HG03103 (cell line): ENCODE measurements at regions not wholly inside any gene's neighbourhood (a gene's known extent, or its start where the extent isn't known, plus 50 kb on each side); places are given as distances from the start of the nearest gene placed in this dataset.

ENCODE experiments used
- ATAC-seq: cut with Tn5 transposase; IDR thresholded peaks from one replicate; pipeline ENCODE4 v1.9.1; 2021; ENCODE audit warnings: low read depth; ENCODE audit not compliant: unreplicated experiment

DNA sequence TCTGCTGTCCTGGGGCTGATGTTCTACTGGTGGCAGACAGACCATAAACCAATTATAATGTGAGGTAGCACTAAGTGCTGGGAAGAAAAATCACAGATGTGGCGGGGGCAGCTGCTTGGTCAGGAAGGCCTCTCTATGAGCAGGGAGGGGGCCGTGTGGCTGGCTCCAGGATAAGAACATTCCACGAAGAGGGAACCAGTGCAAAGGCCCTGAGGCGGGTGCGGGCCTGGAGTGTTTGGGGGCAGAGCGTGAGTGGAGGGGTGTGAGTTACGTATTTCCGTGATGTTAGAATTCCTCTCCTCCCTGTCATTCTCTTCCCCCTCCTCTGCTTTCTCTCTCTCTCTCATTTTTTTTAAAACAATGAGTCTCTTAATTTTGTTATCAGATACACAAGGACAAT lies 67.2 kb downstream of the CEBPB start:
- no peak for ATAC-seq

DNA sequence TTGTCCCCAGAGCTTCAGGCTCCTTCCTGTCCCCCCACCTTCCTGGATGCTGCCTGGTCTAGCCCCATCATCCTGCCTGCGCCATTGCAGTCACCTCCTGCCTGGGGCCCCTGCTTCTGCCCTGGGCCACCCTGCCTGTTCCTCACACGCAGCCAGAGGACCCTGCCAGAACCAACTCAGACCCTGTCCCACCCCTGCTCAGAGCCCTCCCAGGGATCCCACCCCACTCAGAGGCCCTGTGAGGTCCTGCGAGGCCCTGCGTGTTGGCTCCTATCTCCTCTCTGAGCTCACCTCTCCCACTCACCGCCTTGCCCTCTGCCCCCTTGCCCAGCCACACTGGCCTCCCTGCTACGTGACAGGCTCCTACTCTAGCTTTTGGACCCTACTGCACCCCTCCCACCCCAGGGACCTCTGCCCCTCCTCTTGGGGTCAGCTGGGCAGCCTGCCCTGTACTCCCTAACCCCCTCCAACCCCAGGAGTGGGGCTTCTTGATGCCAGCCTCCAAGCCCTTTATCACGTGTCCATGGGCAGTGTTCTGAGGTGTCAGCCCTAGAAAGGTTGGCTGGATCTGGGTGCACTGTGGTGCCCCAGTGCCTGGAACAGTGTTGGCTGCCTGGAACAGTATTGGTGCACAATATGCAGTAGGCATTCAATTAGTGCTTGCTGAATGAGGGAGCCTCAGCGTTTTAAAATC lies 68.3 kb downstream of the CEBPB start:
- no peak for ATAC-seq

DNA sequence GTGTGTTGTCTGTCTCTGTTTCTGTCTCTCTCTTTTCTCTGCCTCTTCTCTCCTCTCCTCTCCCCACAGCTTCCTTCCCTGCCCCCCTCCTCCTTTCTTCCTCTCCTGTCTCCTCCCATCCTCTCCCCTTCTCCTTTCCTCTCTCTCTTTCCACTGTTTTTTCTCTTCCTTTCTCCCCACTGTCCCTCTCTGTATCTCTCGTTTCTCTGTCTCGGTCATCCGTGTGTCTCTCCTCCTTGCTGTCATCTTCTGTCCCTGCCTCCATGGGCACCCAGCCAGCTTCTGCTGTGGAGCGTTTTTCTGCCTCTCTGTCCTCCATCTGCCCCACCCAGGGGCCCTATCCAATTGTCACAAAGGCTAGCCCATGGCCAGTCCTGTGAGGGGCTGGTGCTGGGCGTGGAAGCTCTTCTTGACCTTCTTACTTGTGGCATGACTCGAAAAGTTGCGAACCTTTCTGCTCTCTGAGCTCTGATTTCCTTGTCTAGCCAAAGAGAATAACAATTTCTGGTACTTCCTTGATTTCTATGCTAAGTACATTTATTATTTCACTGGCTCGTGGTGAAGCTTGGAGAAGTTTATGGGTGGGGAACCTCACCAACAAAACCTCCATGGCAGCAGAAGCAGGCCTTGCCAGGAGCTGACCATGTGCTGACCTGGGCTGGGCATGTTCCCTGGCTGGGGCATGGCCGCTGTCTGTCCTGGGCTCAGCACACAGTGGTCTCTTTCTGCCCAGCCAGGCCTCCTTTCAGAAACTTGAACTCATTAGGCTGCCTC lies 69.3 kb downstream of the CEBPB start:
- no peak for ATAC-seq

DNA sequence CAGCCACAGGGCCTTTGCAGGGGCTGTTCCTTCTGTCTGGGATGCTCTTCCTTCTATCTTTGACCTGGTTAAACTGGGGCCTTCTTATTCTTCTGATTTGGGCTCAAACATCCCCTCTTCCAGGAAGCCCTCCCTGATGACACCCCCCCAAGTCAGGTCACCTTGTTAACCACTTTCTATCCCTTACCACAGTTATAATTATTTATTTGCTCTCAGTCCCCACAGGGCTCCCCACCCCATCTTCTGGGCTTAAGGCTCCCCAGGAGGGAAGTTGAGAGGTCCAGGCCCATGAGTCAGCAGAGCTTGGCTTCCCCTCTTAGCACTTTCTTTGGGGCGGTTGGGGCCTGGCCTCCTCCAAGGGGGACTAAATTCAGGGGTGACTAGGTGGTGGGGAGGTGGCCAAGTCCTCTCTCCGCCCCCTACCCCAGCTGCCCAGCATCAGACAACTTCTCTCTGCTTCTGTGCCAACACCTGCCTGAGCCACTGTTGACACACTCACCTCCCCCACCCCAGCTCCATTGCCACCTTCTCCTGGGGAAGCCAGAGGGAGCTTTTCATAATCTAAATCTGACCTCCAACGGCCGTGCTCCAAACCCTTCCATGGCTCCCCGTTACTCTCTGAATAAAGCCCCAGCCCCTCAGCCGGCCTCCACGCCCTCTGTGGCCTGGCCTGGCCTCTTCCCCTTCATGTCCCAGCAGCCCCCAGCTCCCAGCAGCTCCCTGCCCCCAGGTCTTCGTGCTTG lies 70.0 kb downstream of the CEBPB start:
- no peak for ATAC-seq

DNA sequence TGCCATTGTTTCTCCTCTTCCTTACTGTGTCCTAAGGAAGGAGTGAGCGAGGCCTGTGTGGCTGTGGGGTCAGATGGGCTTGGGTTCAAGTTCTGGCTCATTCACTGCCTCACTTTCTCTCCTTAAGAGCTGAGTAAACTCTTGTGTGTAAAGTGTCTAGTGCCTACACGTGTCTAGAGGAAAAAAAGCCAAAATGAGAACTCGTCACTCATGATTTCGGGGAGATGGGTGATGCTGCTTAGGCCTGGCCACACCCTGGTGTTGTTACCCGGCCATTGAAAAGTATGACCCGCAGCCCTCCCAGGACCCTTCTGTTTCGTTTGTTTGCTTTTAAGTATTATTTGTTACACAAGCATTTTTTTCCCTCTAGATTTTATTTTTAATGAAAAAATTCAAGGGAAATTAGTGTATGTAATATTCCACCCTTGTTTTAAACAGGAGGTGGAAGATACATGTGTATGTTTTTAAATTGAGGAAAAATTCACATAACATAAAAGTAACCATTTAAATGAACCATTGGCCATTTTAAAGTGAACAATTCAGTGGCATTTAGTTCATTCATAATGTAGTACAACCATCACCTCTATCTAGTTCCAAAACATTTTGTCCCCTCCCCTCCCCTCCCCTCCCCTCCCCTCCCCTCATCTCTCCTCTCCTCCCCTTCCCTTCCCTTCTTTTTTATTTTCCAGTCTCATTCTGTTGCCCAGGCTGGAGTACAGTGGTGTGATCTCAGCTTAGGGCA lies 71.0 kb downstream of the CEBPB start:
- ATAC-seq = no peak

DNA sequence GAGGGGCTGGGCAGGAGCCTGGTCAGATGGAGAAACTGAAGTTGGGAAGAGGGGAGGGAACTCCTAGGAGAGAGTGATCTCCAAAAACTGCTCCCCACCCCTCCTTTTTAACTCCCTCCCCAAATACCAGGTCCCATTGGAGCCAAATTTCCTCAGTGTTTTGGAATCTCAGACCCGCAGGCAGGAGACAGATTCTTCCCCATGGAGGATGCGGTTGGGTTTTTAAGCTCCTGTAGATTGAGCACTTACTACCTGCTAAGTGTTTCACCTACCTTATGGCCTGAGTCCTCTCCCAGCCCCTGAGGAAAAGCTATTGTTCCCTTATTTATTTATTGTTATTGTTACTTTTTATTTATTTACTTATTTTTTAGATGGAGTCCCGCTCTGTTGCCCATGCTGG lies 73.2 kb downstream of the CEBPB start:
- no peak for ATAC-seq

DNA sequence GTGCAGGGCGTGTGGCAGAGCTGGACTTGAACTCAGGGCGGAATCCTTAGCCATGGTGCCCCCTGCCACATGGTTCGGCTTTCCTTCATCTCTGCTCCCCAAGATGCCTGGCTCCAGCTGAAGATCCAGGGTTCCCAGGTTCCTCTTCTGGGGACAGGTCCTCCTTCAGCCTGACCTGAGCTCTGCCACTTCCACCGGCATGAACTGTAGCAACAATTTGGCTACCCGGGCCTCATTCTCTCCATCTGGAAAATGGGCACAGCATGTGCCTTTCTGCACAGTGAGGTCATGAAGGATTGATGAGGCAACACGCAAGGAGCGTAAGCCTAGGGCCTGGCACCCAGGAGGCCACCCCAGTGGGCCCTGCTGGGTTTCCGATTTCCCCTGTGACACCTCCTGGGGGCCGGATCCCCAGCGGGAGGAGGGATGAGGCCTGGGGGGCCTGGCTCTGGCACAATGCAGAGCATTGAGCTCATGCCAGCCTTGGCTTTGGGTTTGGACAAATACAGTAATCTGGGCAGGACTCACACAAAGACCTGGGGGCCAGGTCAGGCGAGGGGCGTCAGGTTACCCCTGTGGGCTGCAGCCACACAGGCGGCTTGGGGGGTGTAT lies 74.0 kb downstream of the CEBPB start:
- ATAC-seq = no peak

DNA sequence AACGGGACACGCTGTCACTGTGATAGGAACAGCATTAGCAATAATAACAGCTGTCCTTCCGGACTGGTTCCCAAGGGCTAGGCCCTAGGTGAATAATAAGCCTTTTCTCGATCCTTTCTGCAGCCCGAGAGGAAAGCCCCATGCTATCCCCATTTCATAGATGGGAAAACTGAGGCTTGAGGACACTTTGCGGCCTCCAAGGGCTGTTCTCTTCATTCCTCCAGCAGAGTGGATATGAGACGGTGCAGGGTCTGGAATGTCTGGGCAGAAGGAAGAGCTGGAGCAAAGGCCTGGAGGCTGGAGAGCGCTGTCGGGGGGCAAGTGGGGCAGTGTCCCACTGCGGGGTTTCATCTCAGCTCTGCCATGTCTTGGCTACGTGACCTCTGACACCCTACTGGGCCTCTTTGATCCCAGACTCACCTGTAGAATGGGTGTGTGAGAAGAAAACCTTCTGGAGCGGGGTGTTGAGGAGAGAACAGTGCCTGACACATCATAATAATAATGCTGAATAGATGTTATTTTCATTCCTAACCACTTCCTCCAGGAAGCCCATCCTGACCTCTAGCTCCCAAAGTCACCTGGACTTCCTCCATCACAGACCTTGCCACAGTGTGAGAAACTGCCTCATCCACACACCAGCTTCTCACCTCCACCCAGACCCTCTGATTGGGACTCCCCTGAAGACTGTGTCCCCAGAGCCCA lies 74.8 kb downstream of the CEBPB start:
- no peak for ATAC-seq

DNA sequence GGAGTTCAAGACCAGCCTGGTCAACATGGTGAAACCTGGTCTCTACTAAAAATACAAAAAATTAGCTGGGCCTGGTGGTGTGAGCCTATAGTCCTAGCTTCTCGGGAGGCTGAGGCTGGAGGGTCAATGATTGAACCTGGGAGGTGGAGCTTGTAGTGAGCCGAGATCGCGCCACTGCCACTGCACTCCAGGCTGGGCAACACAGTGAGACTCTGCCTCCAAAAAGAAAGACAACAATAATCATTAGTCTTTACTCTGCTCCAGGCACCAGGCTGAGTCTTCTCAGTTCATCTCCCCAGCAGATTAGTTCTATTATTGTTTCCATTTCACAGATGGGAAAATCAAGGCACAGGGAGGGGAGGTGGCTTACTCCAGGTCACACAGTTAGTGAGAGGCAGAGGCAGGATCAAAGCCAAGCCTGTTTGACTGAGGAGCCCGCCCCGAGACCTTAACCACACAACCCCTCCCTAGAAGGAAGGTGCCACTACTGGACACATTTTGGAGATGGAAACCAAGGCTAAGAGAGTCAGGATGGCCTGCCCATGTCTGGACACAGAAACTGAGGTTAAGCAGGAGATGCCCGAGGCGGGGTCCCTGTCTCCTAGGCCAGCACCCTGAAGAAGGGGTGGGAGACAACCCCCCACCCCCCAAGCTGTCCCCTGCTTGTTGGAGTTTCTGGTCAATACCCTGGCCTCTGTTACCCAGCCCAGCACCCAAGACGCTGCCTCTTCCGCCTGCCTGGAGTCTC lies 75.8 kb downstream of the CEBPB start:
- no peak for ATAC-seq

DNA sequence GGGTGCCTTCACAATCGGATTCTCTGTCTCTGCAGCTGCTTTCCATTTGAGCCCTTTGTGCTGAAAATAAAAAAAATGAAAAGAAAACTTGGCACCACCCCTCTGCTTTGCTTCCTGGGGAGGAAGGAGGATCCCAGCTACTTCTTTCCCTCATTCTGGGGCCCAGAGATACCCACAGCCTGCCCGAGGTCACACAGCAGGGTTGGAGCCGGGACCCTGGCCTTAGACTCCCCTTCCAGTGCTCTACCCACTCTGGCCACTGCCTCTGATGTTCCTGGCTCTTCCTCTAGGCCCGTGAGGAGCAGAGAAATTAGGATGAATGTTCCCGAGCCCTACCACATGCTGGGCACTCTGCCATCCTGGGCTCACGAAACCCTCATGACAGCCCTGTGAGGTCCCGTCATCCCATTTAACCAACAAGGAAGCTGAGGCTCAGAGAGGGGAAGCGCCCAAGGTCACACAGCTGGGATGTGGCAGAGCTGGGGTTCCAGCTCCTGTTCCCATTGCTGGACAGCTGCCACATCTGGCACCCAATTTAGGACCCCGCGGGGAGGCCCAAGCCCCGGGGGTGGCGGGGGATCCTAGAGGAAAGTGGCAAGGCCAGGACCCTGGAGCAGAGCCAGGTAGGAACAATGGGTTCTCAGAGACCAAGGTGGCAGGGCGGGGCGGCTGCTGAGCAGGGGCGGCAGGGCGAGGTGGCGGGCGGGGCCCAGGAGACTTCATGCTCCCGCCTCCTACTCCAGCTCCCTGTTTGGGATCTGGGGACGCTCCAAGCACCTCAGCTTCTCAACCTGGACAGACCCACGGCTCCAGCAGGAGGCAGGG lies 76.6 kb downstream of the CEBPB start:
- no peak for ATAC-seq

DNA sequence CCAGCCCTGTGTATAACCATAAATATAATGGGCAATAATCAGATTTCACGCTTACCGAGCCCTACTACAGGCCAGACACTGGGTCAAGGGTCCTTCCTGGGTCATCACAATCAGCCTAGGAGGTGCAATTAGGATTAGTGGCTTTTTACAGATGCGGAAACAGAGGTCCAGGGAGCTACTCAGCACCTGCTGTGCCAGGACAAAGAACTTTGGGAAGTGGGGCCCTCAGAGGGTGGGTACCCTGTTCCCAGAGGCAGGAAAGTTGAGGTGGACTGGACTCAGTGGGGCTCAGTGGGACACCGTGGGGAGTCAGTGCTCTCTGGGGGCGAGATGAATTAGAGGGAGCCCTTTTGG lies 77.2 kb downstream of the CEBPB start:
- no peak for ATAC-seq

DNA sequence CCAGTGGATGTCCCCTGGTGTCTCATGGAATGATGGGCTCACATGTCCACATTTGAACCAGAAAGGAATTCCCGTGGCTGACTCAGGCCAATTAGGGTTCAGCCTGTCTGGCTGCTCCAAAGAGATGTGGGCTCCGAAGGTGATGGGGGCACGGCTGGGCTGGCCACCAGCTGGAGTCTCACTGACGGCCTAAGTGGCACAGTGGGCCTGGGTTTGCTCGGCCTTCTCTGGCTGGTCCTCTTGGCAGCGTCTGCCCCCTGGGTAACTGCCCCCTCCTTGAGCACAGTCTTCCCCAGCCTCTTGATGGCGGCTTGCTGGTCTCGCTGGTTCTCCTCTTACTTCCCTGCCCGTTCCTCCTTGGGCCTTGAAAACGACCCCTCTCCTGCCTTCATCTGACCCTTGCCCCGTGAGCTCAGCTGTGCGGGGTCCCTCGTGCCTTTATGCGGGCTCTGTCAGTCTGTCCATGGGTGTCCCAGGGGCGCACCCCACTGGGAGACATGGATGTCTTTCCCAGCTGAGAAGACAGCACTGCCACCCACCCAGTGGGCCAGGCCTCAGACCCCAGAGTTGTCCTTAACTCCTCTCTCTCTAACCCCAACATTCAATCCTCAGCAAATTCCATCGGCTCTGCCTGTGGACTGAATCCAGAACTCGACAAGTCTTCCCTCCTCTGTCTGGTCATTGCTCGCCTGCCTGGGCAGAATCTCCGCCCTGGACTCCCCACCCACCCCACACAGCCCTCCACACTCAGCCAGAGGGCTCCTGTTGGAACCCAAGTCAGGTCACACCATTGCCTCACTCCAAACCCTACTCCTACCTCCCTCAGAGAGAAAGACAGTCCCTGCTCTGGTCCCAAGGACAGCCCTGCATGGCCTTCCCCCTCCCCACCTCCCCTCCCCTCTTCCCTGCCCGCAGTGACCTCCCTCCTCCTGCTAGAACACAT lies 78.7 kb downstream of the CEBPB start:
- no peak for ATAC-seq

DNA sequence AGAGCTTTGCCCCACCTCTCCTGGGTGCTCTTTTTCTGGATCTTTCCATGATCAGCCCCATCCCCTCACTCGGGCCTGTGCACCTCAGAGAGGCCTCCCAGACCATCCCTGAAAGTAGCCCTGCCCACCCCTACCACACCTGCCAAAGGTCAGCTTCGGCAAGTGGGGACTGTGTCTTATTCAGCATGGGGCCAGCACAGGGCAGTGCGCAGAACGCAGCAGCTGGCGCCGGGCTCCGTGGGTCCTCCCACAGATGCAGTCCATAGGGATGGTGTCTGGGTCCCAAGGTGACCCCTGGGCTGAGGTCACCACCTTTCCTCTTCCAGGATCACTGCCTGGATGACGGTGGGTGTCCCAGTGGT lies 79.4 kb downstream of the CEBPB start:
- ATAC-seq = no peak

DNA sequence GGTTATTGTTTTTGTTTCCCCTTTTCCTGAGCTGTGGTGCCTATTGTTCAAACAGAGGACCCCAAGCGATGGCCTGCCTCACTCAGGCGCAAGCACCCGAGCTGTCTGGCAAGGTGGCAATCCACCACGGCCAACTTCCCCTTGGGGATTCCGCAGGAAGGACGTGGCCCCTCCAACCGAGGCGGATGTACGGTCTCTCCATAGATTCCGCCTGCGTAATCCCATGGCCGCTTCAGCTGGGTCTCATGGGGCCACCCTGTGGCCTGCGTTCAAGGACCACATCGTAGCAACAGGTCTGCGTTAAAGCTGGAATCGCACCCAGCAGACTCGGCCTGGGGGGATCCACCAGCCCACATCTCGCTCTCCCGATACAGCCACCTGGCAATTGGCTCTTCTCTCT lies 79.9 kb downstream of the CEBPB start:
- no peak for ATAC-seq

DNA sequence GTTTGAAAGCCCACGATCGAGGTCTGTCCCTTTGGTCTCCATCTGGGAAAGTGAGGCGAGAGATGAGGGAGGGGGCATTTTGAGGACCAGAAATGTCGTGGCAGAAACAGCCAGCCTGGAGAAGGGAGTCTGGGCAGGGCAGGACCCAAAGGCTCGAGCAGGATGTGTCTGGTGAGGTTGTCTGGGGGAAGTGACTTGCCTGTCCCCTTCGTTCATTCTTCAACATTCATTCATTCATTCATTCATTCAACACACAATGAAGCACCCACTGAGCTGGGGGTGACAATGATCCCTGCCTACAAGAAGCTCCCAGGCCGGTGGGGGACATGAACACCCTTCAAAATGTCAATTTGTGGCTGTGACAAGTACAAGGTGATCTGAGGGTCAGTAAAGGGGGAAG lies 80.5 kb downstream of the CEBPB start:
- ATAC-seq = no peak

DNA sequence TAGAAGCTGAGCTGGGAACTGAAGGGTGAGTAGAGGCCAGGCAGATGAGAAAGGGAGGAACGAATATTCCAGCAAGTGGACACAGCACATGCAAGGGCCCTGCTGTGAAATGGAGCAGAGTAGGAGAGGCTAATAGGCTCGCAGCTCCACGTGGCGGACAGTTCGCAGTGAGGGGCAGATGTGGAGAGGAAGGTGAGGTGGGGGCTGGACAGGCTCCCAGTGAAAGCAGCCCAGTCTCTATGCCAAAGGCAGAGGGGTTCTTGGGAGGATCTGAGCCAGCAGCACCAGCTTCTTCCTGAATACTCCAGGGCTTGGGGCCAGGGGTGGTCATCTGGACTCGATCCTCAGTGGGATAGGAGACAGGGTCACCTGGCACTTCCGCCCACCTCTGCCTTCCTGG lies 81.0 kb downstream of the CEBPB start:
- ATAC-seq = no peak

DNA sequence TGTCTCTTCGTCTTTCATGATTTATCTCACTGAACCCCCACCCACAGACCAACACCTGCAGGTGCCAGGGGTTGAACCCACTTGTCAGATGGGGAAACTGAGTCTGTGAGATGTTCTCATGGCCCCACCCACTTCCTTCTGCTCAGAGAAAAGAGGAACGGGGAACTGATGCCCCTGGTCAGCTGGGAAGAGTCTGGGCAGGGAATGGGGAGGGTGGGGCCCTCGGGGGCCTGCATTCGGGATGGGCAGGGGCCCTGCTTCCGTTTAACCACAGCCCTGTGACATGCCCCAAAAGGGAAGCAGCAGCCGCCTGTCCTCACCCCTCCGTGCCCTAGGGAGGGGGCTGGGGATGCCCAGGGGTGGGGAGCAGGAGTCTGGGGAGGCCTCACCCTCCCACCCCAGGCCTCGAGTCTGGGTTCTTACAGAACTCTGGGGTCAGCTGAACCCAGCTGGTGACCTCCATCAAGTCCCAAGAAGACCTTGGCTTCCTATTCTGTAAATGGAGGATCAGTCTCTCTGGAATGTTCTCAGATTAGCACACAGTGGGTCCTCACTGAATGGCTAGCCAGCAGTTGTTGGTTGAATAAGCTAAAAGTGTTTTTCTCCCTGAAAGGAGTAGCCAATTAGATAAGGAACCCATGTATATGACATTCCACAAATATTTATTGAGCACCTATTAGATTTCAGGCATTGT lies 81.5 kb downstream of the CEBPB start:
- ATAC-seq = no peak
